GM23338 (cell line): ENCODE measurements at regions not wholly inside any gene's neighbourhood (a gene's known extent, or its start where the extent isn't known, plus 50 kb on each side); places are given as distances from the start of the nearest gene placed in this dataset.
"Not testable (repeated sequence)": the region's sequence is repeated elsewhere in the genome, so short reads cannot be mapped to it uniquely, and the experiment has no call there.

Experiments used
- CREB1 ChIP-seq: fragments of 250-450 bp; sonication (Bioruptor Pico); IDR thresholded peaks from 2 replicates; pipeline ENCODE4 v1.5.0; 2020; ENCODE audit warnings: low read depth, mild to moderate bottlenecking, moderate library complexity
- CTCF ChIP-seq, 2 experiments: fragments of 200-600 bp in 1 of 2; sonication (generic) in 1 of 2; conservative IDR thresholded peaks; 2 replicates each; pipeline versions ENCODE4 v1.5.1 to v1.6.1; 2016 to 2017; ENCODE audit warnings: antibody characterized with exemption in 2 of 2, low read depth in 2 of 2, mild to moderate bottlenecking in 2 of 2, moderate library complexity in 1 of 2
- ETS1 ChIP-seq: IDR thresholded peaks from 2 replicates; pipeline ENCODE4 v1.6.1; 2016; ENCODE audit warnings: antibody characterized with exemption
- EZH2 ChIP-seq: fragments of 200-600 bp; sonication (generic); IDR thresholded peaks from one replicate; pipeline ENCODE4 v1.8.0; 2017; ENCODE audit warnings: antibody characterized with exemption, mild to moderate bottlenecking, low read depth; ENCODE audit not compliant: unreplicated experiment
- EZH2phosphoT487 ChIP-seq: fragments of 200-600 bp; sonication (generic); IDR thresholded peaks from one replicate; pipeline ENCODE4 v1.8.1; 2018; ENCODE audit warnings: antibody characterized with exemption; ENCODE audit not compliant: unreplicated experiment
- JUNB ChIP-seq: IDR thresholded peaks from one replicate; pipeline ENCODE4 v1.6.1; 2016; ENCODE audit warnings: antibody characterized with exemption; ENCODE audit not compliant: unreplicated experiment
- POLR2AphosphoS5 ChIP-seq: IDR thresholded peaks from 2 replicates; pipeline ENCODE4 v1.6.1; 2016; ENCODE audit warnings: antibody characterized with exemption, low read depth
- STAT1 ChIP-seq: IDR thresholded peaks from one replicate; pipeline ENCODE4 v1.6.1; 2016; ENCODE audit warnings: antibody characterized with exemption; ENCODE audit not compliant: unreplicated experiment
- ZNF114 ChIP-seq: fragments of 250-450 bp; sonication (Bioruptor Pico); IDR thresholded peaks from 2 replicates; pipeline ENCODE4 v1.5.0; 2020; ENCODE audit warnings: mild to moderate bottlenecking, moderate library complexity
- ZNF331 ChIP-seq: fragments of 250-450 bp; sonication (Bioruptor Pico); IDR thresholded peaks from 2 replicates; pipeline ENCODE4 v1.5.0; 2020; ENCODE audit warnings: low read depth, mild to moderate bottlenecking, moderate library complexity
- ZNF462 ChIP-seq: fragments of 250-450 bp; sonication (Bioruptor Pico); IDR thresholded peaks from 2 replicates; pipeline ENCODE4 v1.5.0; 2020; ENCODE audit warnings: mild to moderate bottlenecking, moderate library complexity
- TF ChIP-seq, protein P1 (sequence below): IDR thresholded peaks from one replicate; pipeline ENCODE4 v1.6.1; 2018; ENCODE audit warnings: antibody characterized with exemption; ENCODE audit not compliant: unreplicated experiment

DNA sequence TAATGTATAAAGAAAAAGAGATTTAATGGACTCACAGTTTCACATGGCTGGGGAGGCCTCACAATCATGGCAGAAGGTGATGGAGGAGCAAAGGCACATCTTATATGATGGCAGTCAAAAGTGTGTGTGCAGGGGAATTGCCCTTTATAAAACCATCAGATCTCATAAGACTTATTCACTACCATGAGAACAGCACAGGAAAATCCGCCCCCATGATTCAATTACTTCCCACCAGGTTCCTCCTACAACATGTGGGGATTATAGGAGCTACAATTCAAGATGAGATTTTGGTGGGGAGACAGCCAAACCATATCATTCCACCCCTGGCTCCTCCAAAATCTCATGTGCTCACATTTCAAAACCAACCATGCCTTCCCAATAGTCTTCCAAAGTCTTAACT, 82.5 kb upstream of the ANKRD1 start:
- not testable (repeated sequence) for TF ChIP-seq POLR2AphosphoS5; EZH2; CTCF (conservative IDR thresholded peaks at IDR 0.05; ENCODE audit: low read depth in 2 of 2); EZH2phosphoT487; CREB1 (CRISPR knock-in tag); ZNF462 (CRISPR knock-in tag); ZNF331 (CRISPR knock-in tag); ZNF114 (CRISPR knock-in tag); JUNB; ETS1; STAT1
- TF ChIP-seq, protein P1, sequence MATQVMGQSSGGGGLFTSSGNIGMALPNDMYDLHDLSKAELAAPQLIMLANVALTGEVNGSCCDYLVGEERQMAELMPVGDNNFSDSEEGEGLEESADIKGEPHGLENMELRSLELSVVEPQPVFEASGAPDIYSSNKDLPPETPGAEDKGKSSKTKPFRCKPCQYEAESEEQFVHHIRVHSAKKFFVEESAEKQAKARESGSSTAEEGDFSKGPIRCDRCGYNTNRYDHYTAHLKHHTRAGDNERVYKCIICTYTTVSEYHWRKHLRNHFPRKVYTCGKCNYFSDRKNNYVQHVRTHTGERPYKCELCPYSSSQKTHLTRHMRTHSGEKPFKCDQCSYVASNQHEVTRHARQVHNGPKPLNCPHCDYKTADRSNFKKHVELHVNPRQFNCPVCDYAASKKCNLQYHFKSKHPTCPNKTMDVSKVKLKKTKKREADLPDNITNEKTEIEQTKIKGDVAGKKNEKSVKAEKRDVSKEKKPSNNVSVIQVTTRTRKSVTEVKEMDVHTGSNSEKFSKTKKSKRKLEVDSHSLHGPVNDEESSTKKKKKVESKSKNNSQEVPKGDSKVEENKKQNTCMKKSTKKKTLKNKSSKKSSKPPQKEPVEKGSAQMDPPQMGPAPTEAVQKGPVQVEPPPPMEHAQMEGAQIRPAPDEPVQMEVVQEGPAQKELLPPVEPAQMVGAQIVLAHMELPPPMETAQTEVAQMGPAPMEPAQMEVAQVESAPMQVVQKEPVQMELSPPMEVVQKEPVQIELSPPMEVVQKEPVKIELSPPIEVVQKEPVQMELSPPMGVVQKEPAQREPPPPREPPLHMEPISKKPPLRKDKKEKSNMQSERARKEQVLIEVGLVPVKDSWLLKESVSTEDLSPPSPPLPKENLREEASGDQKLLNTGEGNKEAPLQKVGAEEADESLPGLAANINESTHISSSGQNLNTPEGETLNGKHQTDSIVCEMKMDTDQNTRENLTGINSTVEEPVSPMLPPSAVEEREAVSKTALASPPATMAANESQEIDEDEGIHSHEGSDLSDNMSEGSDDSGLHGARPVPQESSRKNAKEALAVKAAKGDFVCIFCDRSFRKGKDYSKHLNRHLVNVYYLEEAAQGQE, result not testable (repeated sequence)
